ENCODE measurements at regions not wholly inside any gene's neighbourhood (a gene's known extent, or its start where the extent isn't known, plus 50 kb on each side); places are given as distances from the start of the nearest gene placed in this dataset.

GRCh38 chr12:93055221-93055620 is 126.1 kb upstream of the EEA1 start:
- TF ChIP-seq GATA3 (IDR thresholded peaks at IDR 0.05; ENCODE audit: low read depth, low read length), result no peak
- TF ChIP-seq GATA2 (IDR thresholded peaks at IDR 0.05; ENCODE audit: low read depth, low read length), result no peak

Data from SH-SY5Y (cell line).